ENCODE measurements at regions not wholly inside any gene's neighbourhood (a gene's known extent, or its start where the extent isn't known, plus 50 kb on each side); places are given as distances from the start of the nearest gene placed in this dataset.

DNA sequence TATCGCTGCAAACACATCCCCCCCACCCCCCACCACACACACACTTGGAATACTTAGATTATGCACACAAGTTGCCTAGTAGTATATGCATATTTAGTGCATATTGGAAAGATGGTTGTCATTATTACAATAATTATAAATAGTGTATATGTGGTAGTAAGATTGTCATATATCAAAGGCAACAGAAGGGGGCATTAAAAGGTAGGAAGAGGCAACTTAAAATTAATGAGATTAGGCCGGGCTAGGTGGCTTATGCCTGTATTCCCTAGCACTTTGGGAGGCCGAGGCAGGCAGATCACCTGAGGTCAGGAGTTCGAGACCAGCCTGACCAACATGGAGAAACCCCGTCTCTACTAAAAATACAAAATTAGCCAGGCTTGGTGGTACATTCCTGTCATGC is 52.1 kb downstream of the GSC start:
- Mint-ChIP-seq H3K36me3 (ENCODE audit: low read depth) (no peaks in the 10 kb centered on the region), H3K9me3 (no peaks in the 10 kb centered on the region), H3K4me1 (no peaks in the 10 kb centered on the region), H3K27ac (no peak overlapping the region), H3K4me3 (no peak overlapping the region), H3K27me3 (no peaks in the 10 kb centered on the region)
- no peak for ATAC-seq (replicated peaks)

DNA sequence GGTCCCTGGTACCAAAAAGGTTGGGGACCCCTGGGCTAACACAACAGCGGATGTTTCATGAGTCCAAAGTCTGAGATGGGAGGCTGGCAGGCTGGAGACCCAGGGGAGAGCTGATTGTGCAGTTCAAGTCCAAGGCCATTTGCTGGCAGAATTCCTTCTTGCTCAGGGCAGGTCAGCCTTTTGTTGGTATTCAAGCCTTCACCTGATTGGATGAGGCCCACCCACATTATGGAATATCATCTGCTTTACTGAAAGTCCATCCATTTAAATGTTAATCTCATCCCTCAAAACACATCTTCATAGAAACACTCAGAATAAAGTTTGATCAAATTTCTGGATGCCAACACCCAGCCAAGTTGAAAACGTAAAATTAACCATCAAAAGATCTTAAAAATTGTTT is 52.9 kb downstream of the GSC start:
- ATAC-seq (replicated peaks) = no peak
- no peak overlapping the region for H3K4me3 Mint-ChIP-seq
- H3K27ac Mint-ChIP-seq = no peak overlapping the region
- H3K27me3 Mint-ChIP-seq = no peaks in the 10 kb centered on the region
- no peaks in the 10 kb centered on the region for H3K9me3 Mint-ChIP-seq
- no peaks in the 10 kb centered on the region for H3K36me3 Mint-ChIP-seq (ENCODE audit: low read depth)
- no peaks in the 10 kb centered on the region for H3K4me1 Mint-ChIP-seq

DNA sequence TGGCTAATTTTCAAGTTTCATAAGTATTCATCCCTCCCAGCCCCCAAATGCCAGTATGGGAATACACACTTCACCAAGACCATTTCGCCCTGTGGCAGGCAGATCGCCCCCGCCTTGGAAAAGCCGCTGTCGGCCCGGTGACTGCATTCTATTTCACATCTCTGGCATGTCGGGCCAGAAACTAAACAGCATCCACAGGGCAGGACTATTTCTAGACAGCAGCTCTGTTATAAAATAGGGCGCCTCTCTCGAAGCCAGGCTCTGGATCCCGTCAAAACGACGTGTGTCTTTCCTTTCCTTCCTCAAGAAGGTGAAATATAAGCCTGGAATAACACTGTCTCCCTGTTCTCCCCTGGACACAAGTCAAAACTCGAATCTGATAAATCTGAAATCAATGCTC is 56.8 kb downstream of the GSC start:
- H3K4me3 Mint-ChIP-seq = no peak overlapping the region
- H3K4me1 Mint-ChIP-seq = no peaks in the 10 kb centered on the region
- H3K9me3 Mint-ChIP-seq = no peaks in the 10 kb centered on the region
- peaks cover 13% of the 10 kb centered on the region for H3K27me3 Mint-ChIP-seq
- H3K27ac Mint-ChIP-seq = no peak overlapping the region
- no peaks in the 10 kb centered on the region for H3K36me3 Mint-ChIP-seq (ENCODE audit: low read depth)
- no peak for ATAC-seq (replicated peaks)

GRCh38 chr14:94710731-94711130 is 59.2 kb downstream of the GSC start:
- Mint-ChIP-seq H3K9me3 (no peaks in the 10 kb centered on the region), H3K4me1 (peaks cover 4% of the 10 kb centered on the region), H3K27me3 (peaks cover 32% of the 10 kb centered on the region), H3K27ac (no peak overlapping the region), H3K4me3 (no peak overlapping the region), H3K36me3 (ENCODE audit: low read depth) (no peaks in the 10 kb centered on the region)
- no peak for ATAC-seq (replicated peaks)

GRCh38 chr14:94707494-94707893 is 62.4 kb downstream of the GSC start:
- Mint-ChIP-seq H3K9me3 (no peaks in the 10 kb centered on the region), H3K4me1 (peaks cover 4% of the 10 kb centered on the region), H3K27me3 (peaks cover 32% of the 10 kb centered on the region), H3K4me3 (no peak overlapping the region), H3K27ac (no peak overlapping the region), H3K36me3 (ENCODE audit: low read depth) (no peaks in the 10 kb centered on the region)
- ATAC-seq (replicated peaks) = no peak

GRCh38 chr14:94706133-94706532 is 63.8 kb downstream of the GSC start:
- no peak for ATAC-seq (replicated peaks)
- Mint-ChIP-seq H3K9me3 (no peaks in the 10 kb centered on the region), H3K36me3 (ENCODE audit: low read depth) (no peaks in the 10 kb centered on the region), H3K27ac (no peak overlapping the region), H3K27me3 (peaks cover 32% of the 10 kb centered on the region), H3K4me3 (no peak overlapping the region), H3K4me1 (peaks cover 4% of the 10 kb centered on the region)

- ATAC-seq (replicated peaks) = no peak
- H3K27ac Mint-ChIP-seq = no peak overlapping the region
Observed at GRCh38 chr14:94702629-94703028, 67.3 kb downstream of the GSC start.

GRCh38 chr14:94701861-94702370 is 68.0 kb downstream of the GSC start:
- peaks cover 19% of the 10 kb centered on the region for H3K27me3 Mint-ChIP-seq
- ATAC-seq (replicated peaks) = no peak
- H3K4me1 Mint-ChIP-seq = no peaks in the 10 kb centered on the region
- no peak overlapping the region for H3K4me3 Mint-ChIP-seq
- H3K36me3 Mint-ChIP-seq (ENCODE audit: low read depth) = no peaks in the 10 kb centered on the region
- no peaks in the 10 kb centered on the region for H3K9me3 Mint-ChIP-seq
- no peak overlapping the region for H3K27ac Mint-ChIP-seq

More at GRCh38 chr14:94702629-94703028, 67.3 kb downstream of the GSC start:
- peaks cover 2% of the 10 kb centered on the region for H3K4me1 Mint-ChIP-seq
- H3K36me3 Mint-ChIP-seq (ENCODE audit: low read depth) = no peaks in the 10 kb centered on the region
- H3K9me3 Mint-ChIP-seq = no peaks in the 10 kb centered on the region
- H3K27me3 Mint-ChIP-seq = peaks cover 26% of the 10 kb centered on the region
- H3K4me3 Mint-ChIP-seq = no peak overlapping the region

DNA sequence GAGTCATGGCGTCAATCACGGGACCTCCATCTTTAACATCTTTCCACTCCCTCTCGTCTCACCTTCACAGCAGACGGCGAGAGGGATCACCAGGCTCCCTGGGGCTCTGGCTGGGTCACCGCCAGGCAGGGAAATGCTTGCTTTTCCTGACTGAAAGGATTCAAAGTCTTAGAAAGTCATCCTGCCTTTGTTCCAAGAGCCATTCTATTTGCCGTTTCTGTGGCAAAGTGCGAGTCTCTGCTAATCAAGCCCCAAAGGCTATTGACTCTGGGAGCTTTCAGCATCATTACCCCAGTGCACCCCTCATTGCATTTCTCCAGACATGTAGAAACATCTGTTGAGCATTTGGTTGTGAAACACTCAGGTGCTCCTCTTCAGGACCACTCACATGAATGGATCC is 69.6 kb downstream of the GSC start:
- Mint-ChIP-seq H3K36me3 (ENCODE audit: low read depth) (no peaks in the 10 kb centered on the region), H3K4me3 (no peak overlapping the region), H3K9me3 (no peaks in the 10 kb centered on the region), H3K4me1 (no peaks in the 10 kb centered on the region), H3K27me3 (peaks cover 12% of the 10 kb centered on the region), H3K27ac (no peak overlapping the region)
- ATAC-seq (replicated peaks) = no peak

DNA sequence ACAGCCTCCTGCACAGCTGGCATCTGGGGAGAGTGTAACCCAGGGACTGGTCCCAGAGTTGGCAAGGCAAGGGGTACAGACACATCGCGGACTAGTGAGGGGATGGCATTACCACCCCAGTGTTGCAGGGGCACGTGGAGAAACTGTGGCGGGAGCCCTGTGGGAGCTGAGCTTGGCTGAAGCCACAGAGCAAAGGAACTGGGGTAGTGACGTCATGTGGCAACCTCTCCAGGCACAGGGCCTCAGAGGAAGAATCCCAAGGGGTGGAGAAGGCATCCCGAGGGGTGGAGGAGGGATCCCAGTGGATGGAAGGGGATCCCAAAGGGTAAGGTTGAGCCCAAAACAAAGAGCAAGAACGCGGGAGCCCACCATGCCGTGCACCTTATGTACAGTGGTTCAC is 70.1 kb downstream of the GSC start:
- Mint-ChIP-seq H3K4me1 (no peaks in the 10 kb centered on the region), H3K27ac (no peak overlapping the region)

GRCh38 chr14:94697773-94698556 is 71.9 kb downstream of the GSC start:
- no peaks in the 10 kb centered on the region for H3K36me3 Mint-ChIP-seq (ENCODE audit: low read depth)
- no peaks in the 10 kb centered on the region for H3K9me3 Mint-ChIP-seq
- no peaks in the 10 kb centered on the region for H3K4me1 Mint-ChIP-seq
- no peak overlapping the region for H3K27ac Mint-ChIP-seq
- H3K4me3 Mint-ChIP-seq = no peak overlapping the region
- peaks cover 12% of the 10 kb centered on the region for H3K27me3 Mint-ChIP-seq
- no peak for ATAC-seq (replicated peaks)

More for the DNA sequence above, 70.1 kb downstream of the GSC start:
- no peak overlapping the region for H3K4me3 Mint-ChIP-seq
- no peak for ATAC-seq (replicated peaks)
- H3K27me3 Mint-ChIP-seq = peaks cover 12% of the 10 kb centered on the region
- no peaks in the 10 kb centered on the region for H3K36me3 Mint-ChIP-seq (ENCODE audit: low read depth)
- no peaks in the 10 kb centered on the region for H3K9me3 Mint-ChIP-seq

DNA sequence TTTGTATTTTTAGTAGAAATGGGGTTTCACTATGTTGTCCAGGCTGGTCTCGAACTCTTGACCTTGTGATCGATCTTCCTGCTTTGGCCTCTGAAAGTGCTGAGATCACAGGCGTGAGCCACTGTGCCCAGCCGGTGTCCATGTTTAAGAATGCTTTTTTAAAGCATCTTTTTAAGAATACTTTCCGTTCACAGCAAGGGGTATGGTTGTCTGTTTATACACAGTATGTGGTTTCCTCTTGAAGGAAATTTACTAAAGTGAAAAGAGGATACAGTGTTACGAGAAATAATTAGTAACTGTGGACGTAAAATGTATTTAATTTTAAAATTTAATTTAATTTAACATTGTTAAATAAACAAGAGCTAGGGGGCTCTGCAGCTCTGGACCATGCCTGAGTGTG is 73.4 kb downstream of the GSC start:
- Mint-ChIP-seq H3K27ac (no peak overlapping the region), H3K4me3 (no peak overlapping the region), H3K9me3 (no peaks in the 10 kb centered on the region), H3K36me3 (ENCODE audit: low read depth) (no peaks in the 10 kb centered on the region), H3K27me3 (peaks cover 12% of the 10 kb centered on the region), H3K4me1 (no peaks in the 10 kb centered on the region)
- ATAC-seq (replicated peaks) = no peak

GRCh38 chr14:94695231-94695630 is 74.7 kb downstream of the GSC start:
- Mint-ChIP-seq H3K4me3 (no peak overlapping the region), H3K36me3 (ENCODE audit: low read depth) (no peaks in the 10 kb centered on the region), H3K27me3 (peaks cover 16% of the 10 kb centered on the region), H3K4me1 (no peaks in the 10 kb centered on the region), H3K27ac (no peak overlapping the region), H3K9me3 (no peaks in the 10 kb centered on the region)
- no peak for ATAC-seq (replicated peaks)

- ATAC-seq (replicated peaks) = no peak
- Mint-ChIP-seq H3K36me3 (ENCODE audit: low read depth) (no peaks in the 10 kb centered on the region), H3K9me3 (no peaks in the 10 kb centered on the region), H3K4me3 (no peak overlapping the region), H3K27ac (no peak overlapping the region), H3K4me1 (no peaks in the 10 kb centered on the region), H3K27me3 (peaks cover 13% of the 10 kb centered on the region)
Observed at GRCh38 chr14:94691660-94692034, 78.3 kb downstream of the GSC start.

GRCh38 chr14:94690896-94691659 is 78.8 kb downstream of the GSC start:
- Mint-ChIP-seq H3K4me3 (no peak overlapping the region), H3K36me3 (ENCODE audit: low read depth) (no peaks in the 10 kb centered on the region), H3K9me3 (no peaks in the 10 kb centered on the region), H3K27me3 (peaks cover 13% of the 10 kb centered on the region), H3K4me1 (no peaks in the 10 kb centered on the region), H3K27ac (no peak overlapping the region)
- ATAC-seq (replicated peaks) = no peak
